Naive thymus-derived CD8-positive, alpha-beta T cell (primary cell): ENCODE measurements at regions not wholly inside any gene's neighbourhood (a gene's known extent, or its start where the extent isn't known, plus 50 kb on each side); places are given as distances from the start of the nearest gene placed in this dataset.
"Not testable (repeated sequence)": the region's sequence is repeated elsewhere in the genome, so short reads cannot be mapped to it uniquely, and the experiment has no call there.

Source experiments
- ATAC-seq, 2 donors: fragments of 150-1000 bp; cut with Tn5 transposase in 1 of 2; sonication (Bioruptor Pico), chemical (Tn5 transposase) in 1 of 2; 1 replicate in 1 of 2; 2 replicates in 1 of 2; pipeline ENCODE4 v1.10.0; 2021; ENCODE audit warnings: mild to moderate bottlenecking in 2 of 2, moderate library complexity in 2 of 2
- POLR2A ChIA-PET: fragments of 350-600 bp; sonication (Branson Sonifier 250); formaldehyde crosslinking; loops from one replicate; lab custom pipeline; 2021; ENCODE audit warnings: antibody characterized with exemption; lab: Charles Lee
- DNase-seq, 10 donors: peaks; one replicate each; pipeline versions ENCODE4 v3.0.0 to v3.0.0-alpha.2; 2020 to 2022
- H3K27ac Mint-ChIP-seq, 10 donors: one replicate each; pipeline ENCODE4 v1.8.0; 2020 to 2022; ENCODE audit warnings: mild to moderate bottlenecking in 10 of 10, mixed read lengths in 10 of 10, moderate library complexity in 4 of 10, inconsistent platforms in 1 of 10
- H3K27me3 Mint-ChIP-seq, 5 donors: one replicate each; pipeline ENCODE4 v1.8.0; 2021 to 2022; ENCODE audit warnings: mixed read lengths in 5 of 5
- H3K36me3 Mint-ChIP-seq, 3 donors: one replicate each; pipeline ENCODE4 v1.8.0; 2020 to 2022; ENCODE audit warnings: mixed read lengths in 3 of 3, mild to moderate bottlenecking in 2 of 3, inconsistent platforms in 1 of 3
- H3K4me1 Mint-ChIP-seq, 4 donors: one replicate each; pipeline ENCODE4 v1.8.0; 2021 to 2022; ENCODE audit warnings: mixed read lengths in 4 of 4
- H3K4me3 Mint-ChIP-seq, 10 donors: one replicate each; pipeline ENCODE4 v1.8.0; 2020 to 2022; ENCODE audit warnings: mild to moderate bottlenecking in 10 of 10, mixed read lengths in 10 of 10, moderate library complexity in 6 of 10, inconsistent platforms in 1 of 10
- H3K9me3 Mint-ChIP-seq, 9 donors: one replicate each; pipeline ENCODE4 v1.8.0; 2020 to 2022; ENCODE audit warnings: mixed read lengths in 9 of 9, mild to moderate bottlenecking in 3 of 9, inconsistent platforms in 1 of 9, moderate library complexity in 1 of 9

- DNase-seq, POLR2A ChIA-PET, H3K4me3 Mint-ChIP-seq, H3K4me1 Mint-ChIP-seq, ATAC-seq: not testable (repeated sequence)
- peaks cover 0 to 17% (median 9%) of the 10 kb centered on the region in 9 donors for H3K9me3 Mint-ChIP-seq
- H3K27me3 Mint-ChIP-seq: peaks cover 13 to 26% (median 16%) of the 10 kb centered on the region in 5 donors
- H3K36me3 Mint-ChIP-seq: peaks cover 0 to 17% (median 0%) of the 10 kb centered on the region in 3 donors
- H3K27ac Mint-ChIP-seq: peak overlapping the region in 1 of 10 donors; percentile 30
Measured at GRCh38 chr9:91512235-91512634, 88.6 kb upstream of the NFIL3 start.

GRCh38 chr9:91503673-91504081 is 80.0 kb upstream of the NFIL3 start:
- ATAC-seq (no peak), DNase-seq (no peak)
- H3K4me1 Mint-ChIP-seq: no peaks in the 10 kb centered on the region
- H3K9me3 Mint-ChIP-seq: no peaks in the 10 kb centered on the region
- H3K27me3 Mint-ChIP-seq: peaks cover 6 to 14% (median 9%) of the 10 kb centered on the region in 5 donors
- POLR2A ChIA-PET: no interaction called here
- peak overlapping the region in 1 of 10 donors; percentile 78 for H3K27ac Mint-ChIP-seq
- H3K4me3 Mint-ChIP-seq: no peak overlapping the region
- no peaks in the 10 kb centered on the region for H3K36me3 Mint-ChIP-seq

- ATAC-seq (no peak), DNase-seq (no peak)
- H3K9me3 Mint-ChIP-seq: no peaks in the 10 kb centered on the region
- no peak overlapping the region for H3K27ac Mint-ChIP-seq
- POLR2A ChIA-PET: no interaction called here
- no peaks in the 10 kb centered on the region for H3K36me3 Mint-ChIP-seq
- no peaks in the 10 kb centered on the region for H3K4me1 Mint-ChIP-seq
- H3K27me3 Mint-ChIP-seq: peaks cover 6 to 14% (median 9%) of the 10 kb centered on the region in 5 donors
- H3K4me3 Mint-ChIP-seq: no peak overlapping the region
Measured at GRCh38 chr9:91502913-91503672, 79.5 kb upstream of the NFIL3 start.

- Mint-ChIP-seq H3K27ac (no peak overlapping the region), H3K4me1 (no peaks in the 10 kb centered on the region), H3K9me3 (no peaks in the 10 kb centered on the region), H3K36me3 (no peaks in the 10 kb centered on the region), H3K4me3 (no peak overlapping the region), H3K27me3 (peaks cover 8 to 18% (median 9%) of the 10 kb centered on the region in 5 donors)
- POLR2A ChIA-PET: no interaction called here
- DNase-seq (no peak), ATAC-seq (no peak)
Measured at GRCh38 chr9:91502475-91502874, 78.8 kb upstream of the NFIL3 start.

GRCh38 chr9:91500509-91501014 is 76.9 kb upstream of the NFIL3 start:
- Mint-ChIP-seq H3K9me3 (no peaks in the 10 kb centered on the region), H3K4me3 (no peak overlapping the region), H3K27me3 (peaks cover 4 to 14% (median 13%) of the 10 kb centered on the region in 5 donors), H3K4me1 (no peaks in the 10 kb centered on the region), H3K36me3 (no peaks in the 10 kb centered on the region), H3K27ac (no peak overlapping the region)
- ATAC-seq: no peak
- POLR2A ChIA-PET: no interaction called here
- no peak for DNase-seq

GRCh38 chr9:91496351-91496750 is 72.7 kb upstream of the NFIL3 start:
- DNase-seq (no peak), ATAC-seq (no peak)
- POLR2A ChIA-PET: no interaction called here
- Mint-ChIP-seq H3K4me3 (no peak overlapping the region), H3K4me1 (peaks cover 0 to 3% (median 0%) of the 10 kb centered on the region in 4 donors), H3K9me3 (peaks cover 0 to 5% (median 0%) of the 10 kb centered on the region in 9 donors), H3K27me3 (peaks cover 0 to 16% (median 8%) of the 10 kb centered on the region in 5 donors), H3K27ac (no peak overlapping the region), H3K36me3 (no peaks in the 10 kb centered on the region)

GRCh38 chr9:91495450-91495849 is 71.8 kb upstream of the NFIL3 start:
- ATAC-seq (no peak), DNase-seq (no peak)
- POLR2A ChIA-PET: no interaction called here
- H3K4me1 Mint-ChIP-seq: peaks cover 0 to 3% (median 0%) of the 10 kb centered on the region in 4 donors
- H3K27me3 Mint-ChIP-seq: peaks cover 0 to 17% (median 9%) of the 10 kb centered on the region in 5 donors
- no peak overlapping the region for H3K27ac Mint-ChIP-seq
- H3K36me3 Mint-ChIP-seq: no peaks in the 10 kb centered on the region
- H3K9me3 Mint-ChIP-seq: peaks cover 0 to 5% (median 0%) of the 10 kb centered on the region in 9 donors
- no peak overlapping the region for H3K4me3 Mint-ChIP-seq

- peaks cover 0 to 3% (median under 1%) of the 10 kb centered on the region in 4 donors for H3K4me1 Mint-ChIP-seq
- DNase-seq (no peak), ATAC-seq (no peak)
- no peak overlapping the region for H3K4me3 Mint-ChIP-seq
- H3K9me3 Mint-ChIP-seq: peaks cover 0 to 5% (median 0%) of the 10 kb centered on the region in 9 donors
- POLR2A ChIA-PET: no interaction called here
- H3K27ac Mint-ChIP-seq: no peak overlapping the region
- no peaks in the 10 kb centered on the region for H3K36me3 Mint-ChIP-seq
- H3K27me3 Mint-ChIP-seq: peaks cover 0 to 16% (median 9%) of the 10 kb centered on the region in 5 donors
Measured at GRCh38 chr9:91494751-91495150, 71.1 kb upstream of the NFIL3 start.

- Mint-ChIP-seq H3K4me3 (no peak overlapping the region), H3K36me3 (no peaks in the 10 kb centered on the region), H3K27ac (no peak overlapping the region), H3K27me3 (peaks cover 5 to 23% (median 16%) of the 10 kb centered on the region in 5 donors), H3K4me1 (peaks cover 0 to 7% (median 2%) of the 10 kb centered on the region in 4 donors), H3K9me3 (peaks cover 0 to 5% (median 0%) of the 10 kb centered on the region in 9 donors)
- ATAC-seq (no peak), DNase-seq (no peak)
- POLR2A ChIA-PET: no interaction called here
Measured at GRCh38 chr9:91492237-91492636, 68.6 kb upstream of the NFIL3 start.

- Mint-ChIP-seq H3K27ac (no peak overlapping the region), H3K9me3 (peaks cover 0 to 5% (median 0%) of the 10 kb centered on the region in 9 donors), H3K4me3 (no peak overlapping the region), H3K36me3 (no peaks in the 10 kb centered on the region), H3K27me3 (peaks cover 5 to 29% (median 16%) of the 10 kb centered on the region in 5 donors), H3K4me1 (peaks cover 0 to 7% (median 2%) of the 10 kb centered on the region in 4 donors)
- DNase-seq (no peak), ATAC-seq (no peak)
- POLR2A ChIA-PET: no interaction called here
Measured at GRCh38 chr9:91491624-91492023, 68.0 kb upstream of the NFIL3 start.

- no peak for DNase-seq
- no peak overlapping the region for H3K27ac Mint-ChIP-seq
- H3K27me3 Mint-ChIP-seq: peaks cover 5 to 33% (median 12%) of the 10 kb centered on the region in 5 donors
- peaks cover 0 to 7% (median 2%) of the 10 kb centered on the region in 4 donors for H3K4me1 Mint-ChIP-seq
- peaks cover 0 to 2% (median 0%) of the 10 kb centered on the region in 9 donors for H3K9me3 Mint-ChIP-seq
- H3K4me3 Mint-ChIP-seq: no peak overlapping the region
- H3K36me3 Mint-ChIP-seq: no peaks in the 10 kb centered on the region
- no peak for ATAC-seq
- POLR2A ChIA-PET: no interaction called here
Measured at GRCh38 chr9:91489361-91489899, 65.8 kb upstream of the NFIL3 start.

GRCh38 chr9:91488341-91488740 is 64.7 kb upstream of the NFIL3 start:
- ATAC-seq (no peak), DNase-seq (no peak)
- H3K27ac Mint-ChIP-seq: no peak overlapping the region
- H3K27me3 Mint-ChIP-seq: peaks cover 7 to 44% (median 13%) of the 10 kb centered on the region in 5 donors
- H3K9me3 Mint-ChIP-seq: no peaks in the 10 kb centered on the region
- no peaks in the 10 kb centered on the region for H3K36me3 Mint-ChIP-seq
- peaks cover 0 to 7% (median 2%) of the 10 kb centered on the region in 4 donors for H3K4me1 Mint-ChIP-seq
- POLR2A ChIA-PET: no interaction called here
- no peak overlapping the region for H3K4me3 Mint-ChIP-seq
